K562 (cell line): ENCODE measurements at regions not wholly inside any gene's neighbourhood (a gene's known extent, or its start where the extent isn't known, plus 50 kb on each side); places are given as distances from the start of the nearest gene placed in this dataset.
A peak's percentile ranks its signal among the peaks of the same experiment; 100 is the strongest.

ENCODE experiments used
- CREB1 ChIP-seq, 2 experiments: sonication (generic) in 1 of 2; formaldehyde crosslinking in 1 of 2; IDR thresholded peaks; 2 replicates each; pipeline versions ENCODE4 v1.6.1 to v1.8.0; 2012 to 2022; ENCODE audit warnings: inconsistent platforms in 1 of 2, mild to moderate bottlenecking in 1 of 2, missing genetic modification reagents in 1 of 2, moderate library complexity in 1 of 2
- FOXJ3 ChIP-seq: sonication (generic); formaldehyde crosslinking; IDR thresholded peaks from 2 replicates; pipeline ENCODE4 v1.4.0; 2020; ENCODE audit warnings: mild to moderate bottlenecking, missing genetic modification reagents
- KDM5B ChIP-seq: fragments of 200-600 bp; sonication (generic); IDR thresholded peaks from 2 replicates; pipeline ENCODE4 v1.6.1; 2012; ENCODE audit warnings: low read depth, mild to moderate bottlenecking, moderate library complexity, low read length, control low read depth, inconsistent platforms; ENCODE audit not compliant: insufficient replicate concordance
- MCM3 ChIP-seq: fragments of 450-650 bp; IDR thresholded peaks from 2 replicates; pipeline ENCODE4 v1.6.1; 2016
- NCOA2 ChIP-seq, 2 experiments: fragments of 450-650 bp; IDR thresholded peaks; 2 replicates each; pipeline ENCODE4 v1.6.1; 2018; ENCODE audit warnings: mild to moderate bottlenecking in 2 of 2, moderate library complexity in 1 of 2; ENCODE audit not compliant: partially characterized antibody in 2 of 2
- PHB2 ChIP-seq: fragments of 450-650 bp; IDR thresholded peaks from 2 replicates; pipeline ENCODE4 v1.6.1; 2017; ENCODE audit warnings: low read depth
- ZNF274 ChIP-seq: IDR thresholded peaks from 2 replicates; pipeline ENCODE4 v1.6.1; 2011; ENCODE audit warnings: low read depth, mild to moderate bottlenecking, low read length, moderate library complexity, borderline replicate concordance
- TF ChIP-seq, protein P1 (sequence below), 2 experiments: fragments of 450-650 bp; IDR thresholded peaks; 2 replicates each; pipeline ENCODE4 v1.6.1; 2018; ENCODE audit warnings: mild to moderate bottlenecking in 2 of 2, low read depth in 1 of 2; ENCODE audit not compliant: partially characterized antibody in 2 of 2
- TF ChIP-seq, protein P2 (sequence below): fragments of 450-650 bp; formaldehyde crosslinking; IDR thresholded peaks from 2 replicates; pipeline ENCODE4 v1.4.0; 2020; ENCODE audit warnings: mild to moderate bottlenecking, moderate library complexity
- TF ChIP-seq, protein P3 (sequence below): IDR thresholded peaks from 3 replicates; pipeline ENCODE4 v1.6.1; 2011; ENCODE audit warnings: borderline replicate concordance, mild to moderate bottlenecking, moderate library complexity; ENCODE audit not compliant: insufficient read length; ENCODE audit errors: extremely low read depth
- TF ChIP-seq, protein P4 (sequence below): fragments of 450-650 bp; IDR thresholded peaks from 2 replicates; pipeline ENCODE4 v1.6.1; 2017; ENCODE audit warnings: antibody characterized with exemption, mild to moderate bottlenecking
- TF ChIP-seq, protein P5 (sequence below), 2 experiments: fragments of 450-650 bp; conservative IDR thresholded peaks; 2 replicates each; pipeline ENCODE4 v1.6.1; 2017; ENCODE audit warnings: mild to moderate bottlenecking in 2 of 2, moderate library complexity in 2 of 2

DNA sequence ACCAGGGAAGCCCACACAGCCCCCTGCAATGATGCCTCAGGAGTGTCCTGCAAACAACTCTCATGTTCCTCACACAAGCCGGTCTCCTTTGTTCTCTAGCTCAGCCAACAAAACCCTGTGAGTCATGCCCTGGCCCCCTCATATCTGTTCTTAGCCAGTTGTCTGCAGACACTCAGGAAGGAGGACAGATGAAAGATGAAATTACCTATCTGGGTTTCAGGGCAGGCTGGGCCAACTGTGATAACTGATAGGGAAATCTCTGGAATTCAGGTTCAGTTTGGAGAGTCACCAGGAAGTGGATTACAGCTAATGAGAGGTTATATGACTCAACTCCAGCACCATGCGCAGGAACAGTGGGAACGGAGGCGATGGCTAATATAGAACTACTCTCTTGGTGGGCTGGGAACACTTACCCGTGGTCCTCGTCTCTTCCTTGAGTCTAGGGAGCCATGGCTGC lies 352.0 kb upstream of the ADAMTS9 start (continued):
- TF ChIP-seq, protein P1, sequence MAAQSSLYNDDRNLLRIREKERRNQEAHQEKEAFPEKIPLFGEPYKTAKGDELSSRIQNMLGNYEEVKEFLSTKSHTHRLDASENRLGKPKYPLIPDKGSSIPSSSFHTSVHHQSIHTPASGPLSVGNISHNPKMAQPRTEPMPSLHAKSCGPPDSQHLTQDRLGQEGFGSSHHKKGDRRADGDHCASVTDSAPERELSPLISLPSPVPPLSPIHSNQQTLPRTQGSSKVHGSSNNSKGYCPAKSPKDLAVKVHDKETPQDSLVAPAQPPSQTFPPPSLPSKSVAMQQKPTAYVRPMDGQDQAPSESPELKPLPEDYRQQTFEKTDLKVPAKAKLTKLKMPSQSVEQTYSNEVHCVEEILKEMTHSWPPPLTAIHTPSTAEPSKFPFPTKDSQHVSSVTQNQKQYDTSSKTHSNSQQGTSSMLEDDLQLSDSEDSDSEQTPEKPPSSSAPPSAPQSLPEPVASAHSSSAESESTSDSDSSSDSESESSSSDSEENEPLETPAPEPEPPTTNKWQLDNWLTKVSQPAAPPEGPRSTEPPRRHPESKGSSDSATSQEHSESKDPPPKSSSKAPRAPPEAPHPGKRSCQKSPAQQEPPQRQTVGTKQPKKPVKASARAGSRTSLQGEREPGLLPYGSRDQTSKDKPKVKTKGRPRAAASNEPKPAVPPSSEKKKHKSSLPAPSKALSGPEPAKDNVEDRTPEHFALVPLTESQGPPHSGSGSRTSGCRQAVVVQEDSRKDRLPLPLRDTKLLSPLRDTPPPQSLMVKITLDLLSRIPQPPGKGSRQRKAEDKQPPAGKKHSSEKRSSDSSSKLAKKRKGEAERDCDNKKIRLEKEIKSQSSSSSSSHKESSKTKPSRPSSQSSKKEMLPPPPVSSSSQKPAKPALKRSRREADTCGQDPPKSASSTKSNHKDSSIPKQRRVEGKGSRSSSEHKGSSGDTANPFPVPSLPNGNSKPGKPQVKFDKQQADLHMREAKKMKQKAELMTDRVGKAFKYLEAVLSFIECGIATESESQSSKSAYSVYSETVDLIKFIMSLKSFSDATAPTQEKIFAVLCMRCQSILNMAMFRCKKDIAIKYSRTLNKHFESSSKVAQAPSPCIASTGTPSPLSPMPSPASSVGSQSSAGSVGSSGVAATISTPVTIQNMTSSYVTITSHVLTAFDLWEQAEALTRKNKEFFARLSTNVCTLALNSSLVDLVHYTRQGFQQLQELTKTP (IDR thresholded peaks at IDR 0.05; ENCODE audit: low read depth in 1 of 2, partially characterized antibody in 2 of 2): peak in 1 of 2 experiments; percentile 90
- TF ChIP-seq MCM3 (no peak), ZNF274 (peak; percentile 74; the same call in 1 of the 2 replicates), FOXJ3 (CRISPR knock-in tag) (no peak), KDM5B (peak; percentile 33), PHB2 (peak; percentile 97), CREB1 (IDR thresholded peaks at IDR 0.05) (peak; percentile 80), CREB1 (CRISPR knock-in tag; IDR thresholded peaks at IDR 0.05) (no peak), NCOA2 (IDR thresholded peaks at IDR 0.05; ENCODE audit: partially characterized antibody in 2 of 2) (peak; percentile 84 to 86)
- TF ChIP-seq, protein P2, sequence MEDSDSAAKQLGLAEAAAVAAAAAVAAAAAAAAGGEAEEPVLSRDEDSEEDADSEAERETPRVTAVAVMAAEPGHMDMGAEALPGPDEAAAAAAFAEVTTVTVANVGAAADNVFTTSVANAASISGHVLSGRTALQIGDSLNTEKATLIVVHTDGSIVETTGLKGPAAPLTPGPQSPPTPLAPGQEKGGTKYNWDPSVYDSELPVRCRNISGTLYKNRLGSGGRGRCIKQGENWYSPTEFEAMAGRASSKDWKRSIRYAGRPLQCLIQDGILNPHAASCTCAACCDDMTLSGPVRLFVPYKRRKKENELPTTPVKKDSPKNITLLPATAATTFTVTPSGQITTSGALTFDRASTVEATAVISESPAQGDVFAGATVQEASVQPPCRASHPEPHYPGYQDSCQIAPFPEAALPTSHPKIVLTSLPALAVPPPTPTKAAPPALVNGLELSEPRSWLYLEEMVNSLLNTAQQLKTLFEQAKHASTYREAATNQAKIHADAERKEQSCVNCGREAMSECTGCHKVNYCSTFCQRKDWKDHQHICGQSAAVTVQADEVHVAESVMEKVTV (CRISPR knock-in tag): no peak
- TF ChIP-seq, protein P3, sequence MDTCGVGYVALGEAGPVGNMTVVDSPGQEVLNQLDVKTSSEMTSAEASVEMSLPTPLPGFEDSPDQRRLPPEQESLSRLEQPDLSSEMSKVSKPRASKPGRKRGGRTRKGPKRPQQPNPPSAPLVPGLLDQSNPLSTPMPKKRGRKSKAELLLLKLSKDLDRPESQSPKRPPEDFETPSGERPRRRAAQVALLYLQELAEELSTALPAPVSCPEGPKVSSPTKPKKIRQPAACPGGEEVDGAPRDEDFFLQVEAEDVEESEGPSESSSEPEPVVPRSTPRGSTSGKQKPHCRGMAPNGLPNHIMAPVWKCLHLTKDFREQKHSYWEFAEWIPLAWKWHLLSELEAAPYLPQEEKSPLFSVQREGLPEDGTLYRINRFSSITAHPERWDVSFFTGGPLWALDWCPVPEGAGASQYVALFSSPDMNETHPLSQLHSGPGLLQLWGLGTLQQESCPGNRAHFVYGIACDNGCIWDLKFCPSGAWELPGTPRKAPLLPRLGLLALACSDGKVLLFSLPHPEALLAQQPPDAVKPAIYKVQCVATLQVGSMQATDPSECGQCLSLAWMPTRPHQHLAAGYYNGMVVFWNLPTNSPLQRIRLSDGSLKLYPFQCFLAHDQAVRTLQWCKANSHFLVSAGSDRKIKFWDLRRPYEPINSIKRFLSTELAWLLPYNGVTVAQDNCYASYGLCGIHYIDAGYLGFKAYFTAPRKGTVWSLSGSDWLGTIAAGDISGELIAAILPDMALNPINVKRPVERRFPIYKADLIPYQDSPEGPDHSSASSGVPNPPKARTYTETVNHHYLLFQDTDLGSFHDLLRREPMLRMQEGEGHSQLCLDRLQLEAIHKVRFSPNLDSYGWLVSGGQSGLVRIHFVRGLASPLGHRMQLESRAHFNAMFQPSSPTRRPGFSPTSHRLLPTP: no peak
- TF ChIP-seq, protein P4, sequence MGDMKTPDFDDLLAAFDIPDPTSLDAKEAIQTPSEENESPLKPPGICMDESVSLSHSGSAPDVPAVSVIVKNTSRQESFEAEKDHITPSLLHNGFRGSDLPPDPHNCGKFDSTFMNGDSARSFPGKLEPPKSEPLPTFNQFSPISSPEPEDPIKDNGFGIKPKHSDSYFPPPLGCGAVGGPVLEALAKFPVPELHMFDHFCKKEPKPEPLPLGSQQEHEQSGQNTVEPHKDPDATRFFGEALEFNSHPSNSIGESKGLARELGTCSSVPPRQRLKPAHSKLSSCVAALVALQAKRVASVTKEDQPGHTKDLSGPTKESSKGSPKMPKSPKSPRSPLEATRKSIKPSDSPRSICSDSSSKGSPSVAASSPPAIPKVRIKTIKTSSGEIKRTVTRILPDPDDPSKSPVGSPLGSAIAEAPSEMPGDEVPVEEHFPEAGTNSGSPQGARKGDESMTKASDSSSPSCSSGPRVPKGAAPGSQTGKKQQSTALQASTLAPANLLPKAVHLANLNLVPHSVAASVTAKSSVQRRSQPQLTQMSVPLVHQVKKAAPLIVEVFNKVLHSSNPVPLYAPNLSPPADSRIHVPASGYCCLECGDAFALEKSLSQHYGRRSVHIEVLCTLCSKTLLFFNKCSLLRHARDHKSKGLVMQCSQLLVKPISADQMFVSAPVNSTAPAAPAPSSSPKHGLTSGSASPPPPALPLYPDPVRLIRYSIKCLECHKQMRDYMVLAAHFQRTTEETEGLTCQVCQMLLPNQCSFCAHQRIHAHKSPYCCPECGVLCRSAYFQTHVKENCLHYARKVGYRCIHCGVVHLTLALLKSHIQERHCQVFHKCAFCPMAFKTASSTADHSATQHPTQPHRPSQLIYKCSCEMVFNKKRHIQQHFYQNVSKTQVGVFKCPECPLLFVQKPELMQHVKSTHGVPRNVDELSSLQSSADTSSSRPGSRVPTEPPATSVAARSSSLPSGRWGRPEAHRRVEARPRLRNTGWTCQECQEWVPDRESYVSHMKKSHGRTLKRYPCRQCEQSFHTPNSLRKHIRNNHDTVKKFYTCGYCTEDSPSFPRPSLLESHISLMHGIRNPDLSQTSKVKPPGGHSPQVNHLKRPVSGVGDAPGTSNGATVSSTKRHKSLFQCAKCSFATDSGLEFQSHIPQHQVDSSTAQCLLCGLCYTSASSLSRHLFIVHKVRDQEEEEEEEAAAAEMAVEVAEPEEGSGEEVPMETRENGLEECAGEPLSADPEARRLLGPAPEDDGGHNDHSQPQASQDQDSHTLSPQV: peak; percentile 88
- TF ChIP-seq, protein P5, sequence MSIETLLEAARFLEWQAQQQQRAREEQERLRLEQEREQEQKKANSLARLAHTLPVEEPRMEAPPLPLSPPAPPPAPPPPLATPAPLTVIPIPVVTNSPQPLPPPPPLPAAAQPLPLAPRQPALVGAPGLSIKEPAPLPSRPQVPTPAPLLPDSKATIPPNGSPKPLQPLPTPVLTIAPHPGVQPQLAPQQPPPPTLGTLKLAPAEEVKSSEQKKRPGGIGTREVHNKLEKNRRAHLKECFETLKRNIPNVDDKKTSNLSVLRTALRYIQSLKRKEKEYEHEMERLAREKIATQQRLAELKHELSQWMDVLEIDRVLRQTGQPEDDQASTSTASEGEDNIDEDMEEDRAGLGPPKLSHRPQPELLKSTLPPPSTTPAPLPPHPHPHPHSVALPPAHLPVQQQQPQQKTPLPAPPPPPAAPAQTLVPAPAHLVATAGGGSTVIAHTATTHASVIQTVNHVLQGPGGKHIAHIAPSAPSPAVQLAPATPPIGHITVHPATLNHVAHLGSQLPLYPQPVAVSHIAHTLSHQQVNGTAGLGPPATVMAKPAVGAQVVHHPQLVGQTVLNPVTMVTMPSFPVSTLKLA (conservative IDR thresholded peaks at IDR 0.05): peak; percentile 31 to 65; a peak in 3 of 4 replicates
